ENCODE measurements at regions not wholly inside any gene's neighbourhood (a gene's known extent, or its start where the extent isn't known, plus 50 kb on each side); places are given as distances from the start of the nearest gene placed in this dataset.
"Not testable (repeated sequence)": the region's sequence is repeated elsewhere in the genome, so short reads cannot be mapped to it uniquely, and the experiment has no call there.

- no peak for DNase-seq
Measured at GRCh38 chr2:67318563-67318962, 78.6 kb upstream of the ETAA1 start.

- no peak for DNase-seq
Measured at GRCh38 chr2:67318993-67319481, 78.1 kb upstream of the ETAA1 start.

GRCh38 chr2:67320861-67321587 lies 76.1 kb upstream of the ETAA1 start:
- no peak for DNase-seq

GRCh38 chr2:67321588-67321903 lies 75.6 kb upstream of the ETAA1 start:
- DNase-seq = no peak

- DNase-seq = no peak
Measured at GRCh38 chr2:67322353-67323001, 74.7 kb upstream of the ETAA1 start.

- DNase-seq = no peak
Measured at GRCh38 chr2:67323209-67323991, 73.7 kb upstream of the ETAA1 start.

GRCh38 chr2:67329513-67329912 lies 67.6 kb upstream of the ETAA1 start:
- DNase-seq = no peak

- DNase-seq = no peak
Measured at GRCh38 chr2:67329951-67330350, 67.2 kb upstream of the ETAA1 start.

- DNase-seq = not testable (repeated sequence)
Measured at GRCh38 chr2:67331419-67332086, 65.6 kb upstream of the ETAA1 start.

GRCh38 chr2:67337903-67338302 lies 59.2 kb upstream of the ETAA1 start:
- DNase-seq = no peak

GRCh38 chr2:67338601-67339233 lies 58.4 kb upstream of the ETAA1 start:
- DNase-seq = no peak

- no peak for DNase-seq
Measured at GRCh38 chr2:67339234-67339885, 57.8 kb upstream of the ETAA1 start.

- DNase-seq = no peak
Measured at GRCh38 chr2:67340133-67341011, 56.8 kb upstream of the ETAA1 start.

GRCh38 chr2:67341012-67341318 lies 56.2 kb upstream of the ETAA1 start:
- DNase-seq = no peak

- no peak for DNase-seq
Measured at GRCh38 chr2:67341336-67341735, 55.8 kb upstream of the ETAA1 start.

GRCh38 chr2:67342394-67342793 lies 54.7 kb upstream of the ETAA1 start:
- DNase-seq = no peak

- no peak for DNase-seq
Measured at GRCh38 chr2:67346718-67347407, 50.3 kb upstream of the ETAA1 start.

Measured in right forelimb (tissue), 1 donor.